Heart left ventricle (tissue), 16 donors: ENCODE measurements at regions not wholly inside any gene's neighbourhood (a gene's known extent, or its start where the extent isn't known, plus 50 kb on each side); places are given as distances from the start of the nearest gene placed in this dataset.

ENCODE experiments used
- ATAC-seq, 4 donors: fragments of 200-7000 bp; cut with Tn5 transposase; one replicate each; pipeline ENCODE4 v1.9.1; 2020 to 2022; ENCODE audit warnings: moderate library complexity in 4 of 4, mild to moderate bottlenecking in 3 of 4, moderate number of reproducible peaks in 1 of 4
- DNase-seq, 5 donors: peaks; one replicate each; pipeline ENCODE4 v3.0.0-alpha.2; 2020
- H3K27ac ChIP-seq, 12 donors: fragments of 200-600 bp; sonication (generic) in 4 of 12; one replicate each; pipeline versions ENCODE4 v1.5.0 to v1.8.0; 2016 to 2022; ENCODE audit warnings: mild to moderate bottlenecking in 2 of 12
- H3K27me3 ChIP-seq, 9 donors: fragments of 200-600 bp; sonication (generic) in 2 of 9; one replicate each; pipeline versions ENCODE4 v1.5.1 to v1.8.0; 2016 to 2022; ENCODE audit warnings: mild to moderate bottlenecking in 3 of 9
- H3K36me3 ChIP-seq, 9 donors: fragments of 200-600 bp; sonication (generic) in 2 of 9; one replicate each; pipeline versions ENCODE4 v1.5.0 to v1.8.0; 2018 to 2022; ENCODE audit warnings: mild to moderate bottlenecking in 2 of 9
- H3K4me1 ChIP-seq, 12 donors: fragments of 200-600 bp; sonication (generic) in 4 of 12; one replicate each; pipeline versions ENCODE4 v1.5.0 to v1.8.0; 2016 to 2022; ENCODE audit warnings: mild to moderate bottlenecking in 3 of 12
- H3K4me3 ChIP-seq, 12 donors: fragments of 200-600 bp; sonication (generic) in 4 of 12; one replicate each; pipeline versions ENCODE4 v1.5.0 to v1.8.0; 2017 to 2022; ENCODE audit warnings: mild to moderate bottlenecking in 9 of 12, moderate library complexity in 4 of 12
- H3K9me3 ChIP-seq, 12 donors: fragments of 200-600 bp; sonication (generic) in 4 of 12; one replicate each; pipeline versions ENCODE4 v1.5.0 to v1.8.0; 2016 to 2022; ENCODE audit warnings: mild to moderate bottlenecking in 1 of 12
- CTCF ChIP-seq, 12 donors: fragments of 200-600 bp; sonication (generic) in 4 of 12; IDR thresholded peaks; one replicate each; pipeline versions ENCODE4 v1.5.0 to v1.8.0; 2018 to 2022; ENCODE audit warnings: antibody characterized with exemption in 12 of 12, mild to moderate bottlenecking in 5 of 12
- POLR2A ChIP-seq, 2 donors: fragments of 450-650 bp; IDR thresholded peaks; one replicate each; pipeline ENCODE4 v1.6.1; 2017; ENCODE audit warnings: antibody characterized with exemption in 2 of 2, mild to moderate bottlenecking in 2 of 2, moderate library complexity in 2 of 2
- WGBS, 4 donors: extraction: QIAGEN DNeasy Blood & Tissue Kit in 2 of 4; methylation state at CpG; one replicate each; pipeline versions ENCODE4 v1.1.5 to v1.1.7; 2013 to 2018; 5-methylcytosine and 5-hydroxymethylcytosine counted together
- intact Hi-C, 10 donors: fragments of 100-400 bp; cut with DNase I; formaldehyde crosslinking; loops; one replicate each; pipeline versions ENCODE4 v1.11.1 to v1.14.2; 2022
- donor health status: ischemic (EF 13 %, LVEDD 7.1; RV severe dilation, severe dysfunction).
- donor health status: healthy with polysubstance abuse.
- donor health status: DM: no; HTN: yes; CAD: no.
- donor health status: DM: no; HTN: no; CAD: no.
- donor health status: ischemic (EF 25% LVEDD 6.9; RV normal size, moderate dysfunction).
- donor health status: ischemic (EF 25% LVEDD 5.7; RV mildly dilated, moderate dysfunction).
- donor health status: healthy.
- donor health status: DM: yes; HTN: yes; CAD: no.
- donor health status: ischemic (EF 35%, LVEDD 5.7; RV mildly dilated, moderate dysfunction).
- donor health status: nonischemic (EF 11% LVEDD 7.7; RV severe dilation, severe dysfunction).
- donor health status: DM: yes; HTN: yes; CAD: no.
- donor health status: PGD.
- donor health status: ischemic (EF 29% LVEDD 5.4; RV normal size, mild dysfunction).
- donor health status: nonischemic (EF 23%, LVEDD 6.1; RV moderate dilation, normal function).

- ATAC-seq (no peak), DNase-seq (no peak)
- TF ChIP-seq CTCF (IDR thresholded peaks at IDR 0.05) (no peak), POLR2A (IDR thresholded peaks at IDR 0.05) (no peak)
- no peak overlapping the region for H3K27ac ChIP-seq
- H3K4me1 ChIP-seq: no peaks in the 10 kb centered on the region
- 27 to 42% (median 34%) methylated on average over 4 of the region's 4 CpGs for WGBS, 4 donors
- H3K9me3 ChIP-seq: no peaks in the 10 kb centered on the region
- no peaks in the 10 kb centered on the region for H3K36me3 ChIP-seq
- intact Hi-C loops: no loop called here
- H3K4me3 ChIP-seq: no peak overlapping the region
- no peaks in the 10 kb centered on the region for H3K27me3 ChIP-seq
These were observed 400.9 kb upstream of the ATP11B start for GRCh38 chr3:182392182-182392937.

- Histone ChIP-seq H3K4me3 (no peak overlapping the region), H3K36me3 (no peaks in the 10 kb centered on the region), H3K9me3 (no peaks in the 10 kb centered on the region), H3K27me3 (no peaks in the 10 kb centered on the region), H3K27ac (no peak overlapping the region), H3K4me1 (no peaks in the 10 kb centered on the region)
- DNase-seq (no peak), ATAC-seq (no peak)
- TF ChIP-seq POLR2A (IDR thresholded peaks at IDR 0.05) (no peak), CTCF (IDR thresholded peaks at IDR 0.05) (no peak)
- intact Hi-C loops: no loop called here
- 21 to 47% (median 43%) methylated on average over 1 of the region's 1 CpG for WGBS, 4 donors
These were observed 400.2 kb upstream of the ATP11B start for GRCh38 chr3:182393151-182393550.

- no peak for TF ChIP-seq CTCF (IDR thresholded peaks at IDR 0.05)
- TF ChIP-seq POLR2A (IDR thresholded peaks at IDR 0.05): no peak
- WGBS, 4 donors: 47 to 60% (median 49%) methylated on average over 5 of the region's 5 CpGs
- DNase-seq (no peak), ATAC-seq (no peak)
- Histone ChIP-seq H3K4me3 (no peak overlapping the region), H3K9me3 (no peaks in the 10 kb centered on the region), H3K36me3 (no peaks in the 10 kb centered on the region), H3K4me1 (no peaks in the 10 kb centered on the region), H3K27me3 (no peaks in the 10 kb centered on the region), H3K27ac (no peak overlapping the region)
- intact Hi-C loops: no loop called here
These were observed 399.4 kb upstream of the ATP11B start for GRCh38 chr3:182393830-182394367.

- Histone ChIP-seq H3K27ac (no peak overlapping the region), H3K36me3 (no peaks in the 10 kb centered on the region), H3K9me3 (no peaks in the 10 kb centered on the region), H3K4me3 (no peak overlapping the region), H3K27me3 (no peaks in the 10 kb centered on the region), H3K4me1 (no peaks in the 10 kb centered on the region)
- TF ChIP-seq POLR2A (IDR thresholded peaks at IDR 0.05) (no peak), CTCF (IDR thresholded peaks at IDR 0.05) (no peak)
- intact Hi-C loops: no loop called here
- ATAC-seq: no peak
- DNase-seq: no peak
- WGBS, 4 donors: 96 to 100% (median 98%) methylated on average over 1 of the region's 1 CpG
These were observed 396.1 kb upstream of the ATP11B start for GRCh38 chr3:182397164-182397563.
